ENCODE measurements at regions not wholly inside any gene's neighbourhood (a gene's known extent, or its start where the extent isn't known, plus 50 kb on each side); places are given as distances from the start of the nearest gene placed in this dataset.

- FAIRE-seq: no peak
- no peak for DNase-seq (ENCODE audit: insufficient read length, low spot score)
- TF ChIP-seq PAX5 (IDR thresholded peaks at IDR 0.05; ENCODE audit: insufficient read depth, low read length, severe bottlenecking) (no peak), POLR2A (IDR thresholded peaks at IDR 0.05; ENCODE audit: low read depth, low read length) (no peak), TAF1 (IDR thresholded peaks at IDR 0.05; ENCODE audit: low read depth, low read length) (no peak), POLR2AphosphoS5 (IDR thresholded peaks at IDR 0.05; ENCODE audit: low read depth, low read length) (no peak)
These were observed 293.5 kb downstream of the SMOC2 start for GRCh38 chr6:168734523-168734922.

- no peak for TF ChIP-seq SPI1 (IDR thresholded peaks at IDR 0.05; ENCODE audit: low read depth, low read length)
- TF ChIP-seq POU2F2 (IDR thresholded peaks at IDR 0.05; ENCODE audit: low read depth, low read length): no peak
- TF ChIP-seq POLR2AphosphoS5 (IDR thresholded peaks at IDR 0.05; ENCODE audit: low read depth, low read length): no peak
- TF ChIP-seq PAX5 (IDR thresholded peaks at IDR 0.05; ENCODE audit: insufficient read depth, low read length, severe bottlenecking): no peak
- TF ChIP-seq TAF1 (IDR thresholded peaks at IDR 0.05; ENCODE audit: low read depth, low read length): no peak
- TF ChIP-seq POLR2A (IDR thresholded peaks at IDR 0.05; ENCODE audit: low read depth, low read length): no peak
- DNase-seq (ENCODE audit: insufficient read length, low spot score) (no peak), FAIRE-seq (no peak)
These were observed 291.7 kb downstream of the SMOC2 start for GRCh38 chr6:168732676-168733075.

DNA sequence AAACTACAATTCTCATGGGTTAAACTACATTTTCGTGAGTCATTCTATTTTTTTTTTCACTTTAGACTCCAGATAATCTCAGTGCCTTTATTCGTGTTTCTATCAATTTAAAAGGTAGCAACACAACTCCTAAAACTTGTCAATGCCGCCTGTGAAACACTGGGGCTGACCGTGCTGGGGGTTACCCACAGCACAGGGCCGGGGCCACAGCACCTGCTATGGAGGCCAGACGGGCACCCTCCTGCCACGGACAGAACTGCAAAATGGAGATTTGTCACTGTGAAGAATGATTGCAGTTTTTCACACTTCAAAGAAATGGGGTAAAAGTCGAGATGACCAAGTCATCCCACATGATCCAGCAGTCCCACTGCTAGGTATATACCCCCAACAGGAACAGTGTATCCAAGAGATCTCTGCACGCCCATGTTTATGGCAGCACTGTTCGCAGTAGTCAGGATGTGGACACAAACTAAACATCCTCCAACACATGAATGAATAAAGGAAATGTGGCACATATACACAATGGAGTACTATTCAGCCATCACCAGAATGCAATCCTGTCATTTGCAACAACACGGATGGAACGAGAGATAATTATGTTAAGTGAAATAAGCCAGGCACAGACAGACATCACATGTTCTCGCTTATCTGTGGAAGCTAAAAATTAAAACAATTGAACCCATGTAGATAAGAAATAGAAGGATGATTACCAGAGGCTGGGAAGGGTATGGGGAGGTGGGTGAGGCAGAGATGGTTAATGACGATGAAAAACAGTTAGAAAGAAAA is 290.1 kb downstream of the SMOC2 start:
- DNase-seq (ENCODE audit: insufficient read length, low spot score) (no peak), FAIRE-seq (no peak)
- no peak for TF ChIP-seq PAX5 (IDR thresholded peaks at IDR 0.05; ENCODE audit: insufficient read depth, low read length, severe bottlenecking)
- TF ChIP-seq POU2F2 (IDR thresholded peaks at IDR 0.05; ENCODE audit: low read depth, low read length): no peak
- no peak for TF ChIP-seq SPI1 (IDR thresholded peaks at IDR 0.05; ENCODE audit: low read depth, low read length)
- TF ChIP-seq TAF1 (IDR thresholded peaks at IDR 0.05; ENCODE audit: low read depth, low read length): no peak
- TF ChIP-seq POLR2AphosphoS5 (IDR thresholded peaks at IDR 0.05; ENCODE audit: low read depth, low read length): no peak
- no peak for TF ChIP-seq POLR2A (IDR thresholded peaks at IDR 0.05; ENCODE audit: low read depth, low read length)

DNA sequence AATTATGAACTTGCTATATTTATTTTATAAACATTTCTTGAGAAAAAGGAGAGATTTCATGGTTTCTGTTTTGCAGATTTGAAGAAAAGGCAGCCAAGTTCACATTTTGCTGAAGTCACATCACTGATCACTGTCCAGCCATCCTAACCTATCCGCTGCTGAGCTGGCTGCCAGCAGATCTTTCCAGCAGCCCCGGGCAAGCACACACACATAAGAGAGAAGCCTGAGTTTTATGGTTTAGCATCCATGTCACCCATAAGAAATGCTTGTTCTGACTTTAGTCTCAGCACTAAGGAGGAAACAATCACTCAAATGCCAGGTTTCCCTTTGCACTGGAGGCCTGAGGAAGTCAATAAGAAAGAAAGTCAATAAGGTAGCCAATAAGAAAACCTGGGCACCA is 287.1 kb downstream of the SMOC2 start:
- no peak for FAIRE-seq
- TF ChIP-seq POU2F2 (IDR thresholded peaks at IDR 0.05; ENCODE audit: low read depth, low read length): no peak
- no peak for TF ChIP-seq PAX5 (IDR thresholded peaks at IDR 0.05; ENCODE audit: insufficient read depth, low read length, severe bottlenecking)
- no peak for TF ChIP-seq SPI1 (IDR thresholded peaks at IDR 0.05; ENCODE audit: low read depth, low read length)
- no peak for TF ChIP-seq TAF1 (IDR thresholded peaks at IDR 0.05; ENCODE audit: low read depth, low read length)
- no peak for TF ChIP-seq POLR2AphosphoS5 (IDR thresholded peaks at IDR 0.05; ENCODE audit: low read depth, low read length)
- TF ChIP-seq POLR2A (IDR thresholded peaks at IDR 0.05; ENCODE audit: low read depth, low read length): no peak
- DNase-seq (ENCODE audit: insufficient read length, low spot score): no peak

- DNase-seq (ENCODE audit: insufficient read length, low spot score) (no peak), FAIRE-seq (no peak)
- no peak for TF ChIP-seq POLR2A (IDR thresholded peaks at IDR 0.05; ENCODE audit: low read depth, low read length)
These were observed 285.4 kb downstream of the SMOC2 start for GRCh38 chr6:168726312-168726856.

GRCh38 chr6:168725802-168726201 is 284.8 kb downstream of the SMOC2 start:
- TF ChIP-seq PAX5 (IDR thresholded peaks at IDR 0.05; ENCODE audit: insufficient read depth, low read length, severe bottlenecking) (no peak), TAF1 (IDR thresholded peaks at IDR 0.05; ENCODE audit: low read depth, low read length) (no peak), POLR2A (IDR thresholded peaks at IDR 0.05; ENCODE audit: low read depth, low read length) (no peak), SPI1 (IDR thresholded peaks at IDR 0.05; ENCODE audit: low read depth, low read length) (no peak), POLR2AphosphoS5 (IDR thresholded peaks at IDR 0.05; ENCODE audit: low read depth, low read length) (no peak), POU2F2 (IDR thresholded peaks at IDR 0.05; ENCODE audit: low read depth, low read length) (no peak)
- DNase-seq (ENCODE audit: insufficient read length, low spot score) (no peak), FAIRE-seq (no peak)

GRCh38 chr6:168724669-168725570 is 283.9 kb downstream of the SMOC2 start:
- TF ChIP-seq POLR2AphosphoS5 (IDR thresholded peaks at IDR 0.05; ENCODE audit: low read depth, low read length) (no peak), SPI1 (IDR thresholded peaks at IDR 0.05; ENCODE audit: low read depth, low read length) (no peak), TAF1 (IDR thresholded peaks at IDR 0.05; ENCODE audit: low read depth, low read length) (no peak), POLR2A (IDR thresholded peaks at IDR 0.05; ENCODE audit: low read depth, low read length) (no peak), POU2F2 (IDR thresholded peaks at IDR 0.05; ENCODE audit: low read depth, low read length) (no peak), PAX5 (IDR thresholded peaks at IDR 0.05; ENCODE audit: insufficient read depth, low read length, severe bottlenecking) (no peak)
- FAIRE-seq (no peak), DNase-seq (ENCODE audit: insufficient read length, low spot score) (no peak)

DNA sequence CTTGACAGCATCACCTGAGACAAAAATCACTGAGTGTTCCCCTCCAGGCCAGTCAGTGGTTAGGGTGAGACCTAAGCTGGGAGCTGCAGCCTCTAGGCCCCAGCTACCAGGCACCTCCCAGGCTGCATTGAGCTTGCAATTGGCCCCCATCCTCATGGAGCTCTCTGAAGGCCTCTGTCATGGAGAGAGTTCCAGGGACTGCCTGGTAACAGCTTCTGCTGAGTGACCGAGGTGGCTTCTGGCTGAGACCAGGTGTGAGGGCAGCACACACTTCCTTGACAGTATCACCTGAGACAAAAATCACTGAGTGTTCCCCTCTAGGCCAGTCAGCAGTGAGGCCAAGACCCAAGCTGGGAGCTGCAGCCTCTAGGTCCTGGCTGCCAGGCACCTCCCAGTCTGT is 283.0 kb downstream of the SMOC2 start:
- no peak for TF ChIP-seq TAF1 (IDR thresholded peaks at IDR 0.05; ENCODE audit: low read depth, low read length)
- TF ChIP-seq POU2F2 (IDR thresholded peaks at IDR 0.05; ENCODE audit: low read depth, low read length): no peak
- TF ChIP-seq POLR2AphosphoS5 (IDR thresholded peaks at IDR 0.05; ENCODE audit: low read depth, low read length): no peak
- no peak for TF ChIP-seq SPI1 (IDR thresholded peaks at IDR 0.05; ENCODE audit: low read depth, low read length)
- DNase-seq (ENCODE audit: insufficient read length, low spot score) (no peak), FAIRE-seq (no peak)

GRCh38 chr6:168722397-168722796 is 281.4 kb downstream of the SMOC2 start:
- FAIRE-seq (no peak), DNase-seq (ENCODE audit: insufficient read length, low spot score) (no peak)
- TF ChIP-seq SPI1 (IDR thresholded peaks at IDR 0.05; ENCODE audit: low read depth, low read length) (no peak), POU2F2 (IDR thresholded peaks at IDR 0.05; ENCODE audit: low read depth, low read length) (no peak), PAX5 (IDR thresholded peaks at IDR 0.05; ENCODE audit: insufficient read depth, low read length, severe bottlenecking) (no peak), TAF1 (IDR thresholded peaks at IDR 0.05; ENCODE audit: low read depth, low read length) (no peak)
